IPS-NIHi11 (cell line): ENCODE measurements at regions not wholly inside any gene's neighbourhood (a gene's known extent, or its start where the extent isn't known, plus 50 kb on each side); places are given as distances from the start of the nearest gene placed in this dataset.
"Not testable (repeated sequence)": the region's sequence is repeated elsewhere in the genome, so short reads cannot be mapped to it uniquely, and the experiment has no call there.

Experiments
- DNase-seq: peaks from one replicate; pipeline ENCODE4 v3.0.0; 2012; ENCODE audit warnings: mixed read lengths, low spot score

DNA sequence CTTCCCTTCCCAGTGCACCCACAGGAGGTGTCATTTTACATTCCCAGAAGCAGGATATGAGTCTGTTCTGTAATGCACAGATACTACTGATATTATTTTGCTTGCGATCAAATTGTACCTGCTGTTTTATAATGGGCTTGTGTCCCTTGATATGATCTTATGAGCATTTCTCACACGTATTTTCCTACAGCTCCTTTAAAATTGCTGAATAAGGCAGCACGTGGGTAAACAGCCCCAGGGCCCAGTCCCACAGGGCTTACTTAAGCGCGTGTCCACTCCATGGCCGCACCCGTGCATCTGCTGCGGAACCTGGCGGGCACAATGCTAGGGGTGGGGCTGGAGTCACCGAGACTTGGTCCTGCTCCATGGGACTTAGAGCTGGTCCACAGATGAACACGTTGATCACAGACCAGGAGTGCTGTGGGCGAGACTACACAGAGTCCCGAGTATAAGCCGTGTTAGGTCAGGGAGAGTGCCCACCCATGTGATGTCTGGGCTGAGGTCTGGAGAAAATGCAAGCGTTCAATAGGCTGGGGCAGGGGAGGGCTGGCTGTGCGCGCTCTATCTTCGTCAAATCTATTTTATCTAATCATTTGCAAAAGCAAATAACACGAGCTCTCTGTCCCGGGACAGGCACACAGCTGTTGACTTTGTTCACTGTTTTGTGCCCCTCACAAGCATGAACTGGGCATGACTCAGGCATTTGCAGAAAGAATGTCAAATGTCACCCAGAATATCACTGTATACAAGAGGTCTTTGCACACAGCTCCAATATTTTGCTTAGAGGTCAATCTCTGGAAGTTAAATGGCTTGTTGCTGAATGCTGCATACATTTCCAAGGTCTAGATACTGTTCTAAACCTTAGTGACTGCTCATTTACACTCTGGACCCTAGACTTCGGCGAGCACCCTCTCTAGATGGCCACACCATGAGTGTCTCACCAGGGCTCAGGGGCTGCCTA, 119.3 kb downstream of the CRYAA start:
- DNase-seq: no peak

DNA sequence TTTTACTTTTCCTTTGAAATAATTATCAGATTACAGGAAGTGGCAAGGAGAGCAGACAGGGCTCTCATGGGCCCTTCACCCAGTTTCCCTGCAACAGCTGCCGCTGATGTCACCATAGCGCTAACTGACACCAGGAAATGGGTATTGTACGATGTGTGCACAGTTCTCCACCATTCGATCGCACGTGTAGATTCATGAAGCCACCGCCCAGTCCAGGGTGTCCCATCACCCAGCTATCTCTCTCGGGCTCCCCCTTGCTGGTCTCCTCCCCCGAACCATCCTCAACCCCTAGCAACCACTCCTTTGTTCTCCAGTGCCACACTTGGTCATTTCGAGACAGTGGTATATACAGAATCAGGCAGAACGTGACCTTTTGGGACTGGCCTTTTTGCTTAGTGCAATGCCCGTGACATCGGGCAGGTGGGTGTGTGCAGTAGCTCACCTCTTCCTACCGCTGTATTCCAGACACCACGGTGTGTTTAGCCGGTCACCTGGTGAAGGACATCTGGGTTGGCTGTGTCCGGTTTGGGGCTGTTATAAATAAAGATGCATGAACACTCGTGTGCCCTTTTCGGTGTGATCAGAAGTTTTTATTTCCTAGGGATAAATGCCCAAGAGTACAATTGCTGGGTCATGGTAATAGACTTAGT, 118.4 kb downstream of the CRYAA start:
- no peak for DNase-seq

DNA sequence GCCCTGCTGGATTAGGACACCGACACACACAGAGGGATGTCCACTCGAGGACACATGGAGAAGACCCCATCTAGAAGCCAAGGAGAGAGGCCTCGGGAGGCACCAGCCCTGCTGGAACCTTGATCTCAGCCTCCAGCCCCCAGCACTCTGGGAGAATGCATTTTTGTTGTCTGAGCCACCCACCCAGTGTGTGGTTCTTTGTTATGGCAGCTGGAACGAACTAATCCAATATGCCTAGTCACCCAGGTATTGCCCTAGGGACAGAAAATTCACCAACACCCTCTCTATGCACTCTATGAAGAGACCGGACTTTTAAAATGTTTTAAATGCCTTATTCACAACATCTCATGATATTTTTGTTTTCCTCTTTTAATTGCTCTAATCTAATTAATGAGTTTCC, 117.4 kb downstream of the CRYAA start:
- no peak for DNase-seq

DNA sequence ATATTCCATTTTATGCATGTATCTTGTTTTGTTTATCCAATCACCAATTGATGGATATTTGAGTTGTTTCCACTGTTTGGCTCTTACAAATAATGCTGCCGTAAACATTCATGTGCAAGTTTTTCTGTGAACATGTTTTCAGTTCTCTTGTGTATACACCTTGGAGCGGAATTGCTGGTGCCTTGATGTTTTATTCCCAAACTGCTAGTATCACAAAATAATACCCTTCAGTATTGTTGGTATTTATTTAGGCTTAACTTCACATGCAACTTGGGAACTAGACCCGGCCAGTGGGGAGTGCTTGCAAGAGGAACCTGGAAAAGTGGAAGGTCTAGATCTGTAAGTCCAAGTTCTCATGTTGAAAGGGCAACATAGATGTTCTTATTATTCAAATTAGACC, 115.9 kb downstream of the CRYAA start:
- no peak for DNase-seq

GRCh38 chr21:43284238-43284637, 115.4 kb downstream of the CRYAA start:
- no peak for DNase-seq

DNA sequence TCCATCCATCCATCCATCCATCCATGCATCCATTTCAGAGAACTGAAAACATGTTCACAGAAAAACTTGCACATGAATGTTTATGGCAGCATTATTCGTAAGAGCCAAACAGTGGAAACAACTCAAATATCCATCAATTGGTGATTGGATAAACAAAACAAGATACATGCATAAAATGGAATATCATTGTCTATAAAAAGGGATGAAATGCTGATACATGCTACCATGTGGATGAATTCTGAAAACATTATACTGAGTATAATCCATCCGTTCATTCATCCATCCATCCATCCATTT, 115.1 kb downstream of the CRYAA start:
- DNase-seq: not testable (repeated sequence)

DNA sequence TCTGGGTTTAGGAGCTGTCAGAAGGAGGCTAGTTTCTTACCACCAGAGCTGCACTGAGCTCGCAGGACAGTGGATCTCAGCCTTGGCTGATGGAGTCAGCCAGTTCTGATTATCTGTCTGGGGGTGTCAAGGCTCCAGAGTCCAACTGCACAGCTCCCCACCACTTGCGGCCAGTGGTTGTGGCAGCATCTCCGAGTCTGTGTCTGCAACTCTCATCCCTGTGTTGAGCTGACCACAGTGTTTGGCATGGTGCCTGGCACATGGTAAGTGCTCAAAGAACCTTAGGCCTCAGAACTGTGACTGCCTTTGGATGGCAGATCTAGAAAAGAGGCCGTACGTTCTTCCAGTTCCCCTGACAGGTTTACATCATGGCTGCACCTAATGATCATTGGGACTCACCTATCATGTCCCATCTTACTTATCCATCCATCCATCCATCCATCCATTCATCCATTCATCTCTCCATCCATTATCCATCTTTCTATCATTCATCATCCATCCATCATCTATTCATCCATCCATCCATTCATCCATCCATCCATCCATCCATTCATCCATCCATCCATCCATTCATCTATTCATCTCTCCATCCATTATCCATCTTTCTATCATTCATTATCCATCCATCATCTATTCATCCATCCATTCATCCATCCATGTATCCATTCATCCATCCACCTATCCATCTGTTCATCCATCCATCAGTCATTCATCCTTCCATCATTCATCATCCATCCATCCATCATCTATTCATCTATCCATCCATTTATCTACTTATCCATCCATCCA, 114.5 kb downstream of the CRYAA start:
- DNase-seq: no peak

DNA sequence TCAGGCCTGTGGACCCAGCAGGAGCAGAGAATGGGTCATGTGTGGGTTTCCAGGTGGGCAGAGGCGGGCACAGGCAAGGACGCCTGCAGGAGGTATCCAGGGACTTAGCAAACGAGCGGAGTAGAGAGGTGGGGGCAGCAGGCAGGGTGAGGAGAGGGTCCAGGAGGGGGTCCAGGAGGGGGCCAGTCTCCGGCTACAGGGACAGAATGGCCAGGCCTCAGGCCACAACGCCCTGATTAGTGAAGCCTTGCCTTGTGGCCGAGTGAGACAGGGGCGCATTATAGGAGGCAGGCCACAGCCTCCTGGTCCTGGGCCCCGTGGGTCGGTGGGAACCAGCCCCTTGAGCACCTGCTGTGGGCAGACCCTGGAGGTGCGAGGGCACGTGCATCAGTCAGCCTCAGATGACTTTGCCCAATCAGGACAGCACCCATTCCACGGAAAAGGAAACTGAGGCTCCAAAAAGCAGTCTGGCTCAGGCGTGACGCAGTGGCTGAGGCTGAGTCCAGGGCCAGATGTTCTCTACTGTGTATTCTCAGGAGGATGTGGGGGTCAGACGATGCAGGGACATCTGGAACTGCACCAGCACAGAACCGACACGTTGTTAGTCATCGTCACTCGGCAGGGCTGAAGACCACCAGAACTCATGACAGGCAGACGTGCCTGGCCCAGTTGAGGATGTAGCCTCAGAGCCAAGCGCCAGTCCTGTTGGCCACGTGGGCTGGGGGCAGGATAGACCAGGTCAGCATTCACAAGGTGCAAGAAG, 113.7 kb downstream of the CRYAA start:
- DNase-seq: no peak

DNA sequence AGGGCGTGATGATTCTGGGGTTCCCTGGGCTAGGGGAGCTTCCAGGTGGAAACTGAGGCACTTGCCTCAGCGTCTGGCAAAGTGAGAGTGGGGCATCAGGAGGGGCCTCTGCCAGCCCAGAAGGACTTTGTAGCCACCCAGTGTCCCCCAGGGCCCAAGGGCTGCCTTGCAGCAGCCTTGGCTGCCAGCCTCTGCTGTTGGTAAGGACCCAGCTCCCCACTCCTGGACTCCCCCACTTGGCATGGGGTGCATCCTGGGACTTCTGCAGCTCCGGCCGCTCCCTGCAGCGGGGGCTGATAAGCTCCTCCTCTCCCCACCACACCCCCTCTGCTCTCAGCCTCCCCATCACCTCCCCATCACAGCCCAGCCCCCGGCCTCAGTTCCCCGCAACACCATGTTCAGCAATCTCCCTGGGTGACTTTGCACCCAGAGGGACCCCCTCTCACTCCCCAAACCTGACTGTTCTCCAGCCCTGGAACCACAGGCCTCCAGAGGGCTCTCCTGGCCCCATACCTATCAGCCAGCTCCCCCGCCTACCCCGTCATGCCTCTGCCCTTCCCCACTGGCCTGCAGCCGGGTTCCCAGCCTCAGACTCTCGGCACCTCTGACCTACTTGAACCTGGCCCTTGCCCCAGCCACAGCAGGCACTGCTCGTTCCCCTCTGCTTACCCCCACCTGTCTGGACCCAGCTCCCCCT, 113.0 kb downstream of the CRYAA start:
- DNase-seq: no peak

DNA sequence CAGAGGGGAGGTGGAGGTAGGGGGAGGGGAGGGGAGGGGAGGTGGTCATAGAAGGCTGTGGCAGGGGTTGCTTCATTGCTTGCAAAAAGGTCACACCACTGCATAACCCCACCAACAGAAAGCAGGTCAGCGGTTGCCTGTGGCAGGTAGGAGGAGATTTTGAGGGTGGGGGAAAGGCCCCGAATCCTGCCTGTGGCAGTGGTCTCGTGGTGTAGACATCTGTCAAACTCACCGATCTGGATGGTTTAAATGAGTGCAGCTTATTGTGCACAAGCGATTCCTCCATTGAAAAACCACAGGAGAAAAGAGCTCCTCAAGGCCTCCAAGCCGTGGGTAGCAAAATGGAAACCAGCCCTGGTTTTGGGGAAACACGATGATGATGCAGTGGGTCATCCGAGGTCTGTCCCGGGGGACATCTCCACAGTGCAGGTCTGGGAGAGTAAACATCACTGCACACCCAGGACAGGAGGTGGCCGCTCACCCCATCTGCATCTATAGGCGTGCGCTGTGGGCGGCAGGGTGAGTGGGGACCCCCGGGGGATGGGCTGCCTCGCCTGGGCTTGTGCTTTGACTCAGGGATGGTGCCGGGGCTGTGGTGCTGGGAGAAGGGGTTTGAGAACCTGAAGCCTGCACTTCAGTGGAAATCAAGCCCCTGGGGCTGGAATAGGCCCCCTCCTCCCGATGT, 112.3 kb downstream of the CRYAA start:
- no peak for DNase-seq

DNA sequence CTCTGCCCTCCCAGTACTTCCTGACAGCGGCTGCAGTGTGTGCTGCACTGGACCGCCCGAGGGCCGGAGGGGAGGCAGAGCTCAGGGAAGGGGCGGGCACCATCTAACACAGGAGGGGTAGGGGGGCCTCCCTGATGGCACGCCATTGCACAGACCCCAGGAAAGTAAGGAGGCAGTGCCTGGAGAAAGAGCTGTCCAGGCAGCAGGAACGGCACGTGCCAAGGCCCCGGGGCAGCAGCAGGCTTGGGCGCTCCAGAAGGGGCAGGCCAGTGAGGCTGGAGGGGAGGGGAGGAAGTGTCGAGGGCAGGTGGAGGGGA, 110.7 kb downstream of the CRYAA start:
- no peak for DNase-seq

GRCh38 chr21:43278766-43279577, 110.2 kb downstream of the CRYAA start:
- DNase-seq: no peak

GRCh38 chr21:43278359-43278758, 109.6 kb downstream of the CRYAA start:
- DNase-seq: peak; percentile 49

- DNase-seq: peak; percentile 48
Measured at GRCh38 chr21:43277481-43278351, 108.9 kb downstream of the CRYAA start.

GRCh38 chr21:43276811-43277210, 108.0 kb downstream of the CRYAA start:
- DNase-seq: no peak

- DNase-seq: no peak
Measured at GRCh38 chr21:43275421-43276211, 106.8 kb downstream of the CRYAA start.

GRCh38 chr21:43274946-43275310, 106.1 kb downstream of the CRYAA start:
- DNase-seq: no peak
